K562 (cell line): ENCODE measurements at regions not wholly inside any gene's neighbourhood (a gene's known extent, or its start where the extent isn't known, plus 50 kb on each side); places are given as distances from the start of the nearest gene placed in this dataset.

Experiments used
- ATAC-seq: fragments of 200-7000 bp; cut with Tn5 transposase; 3 replicates; pipeline ENCODE4 v1.9.1; 2020; ENCODE audit warnings: moderate library complexity
- BruUV-seq: library from RNA; stranded (reverse); fragments of 400-500 nt; replicated peaks from 2 replicates; lab custom pipeline; 2021; lab: Mats Ljungman, UMichigan
- CTCF ChIA-PET: fragments of 300-600 bp; formaldehyde crosslinking; extraction: SDS; loops from one replicate; lab custom pipeline; 2021; ENCODE audit warnings: low intra/inter-chr PET ratio; lab: Yijun Ruan, JAX
- POLR2A ChIA-PET: fragments of 300-600, 350-650 bp; sonication (Branson Sonifier 250); formaldehyde crosslinking; extraction: SDS; loops from one replicate; lab custom pipeline; 2021; ENCODE audit warnings: antibody characterized with exemption, inconsistent platforms; lab: Yijun Ruan, JAX
- DNase-seq, 4 experiments: peaks; one replicate each; pipeline versions ENCODE4 v3.0.0 to v3.0.0-alpha.2; 2011 to 2018; ENCODE audit warnings: low spot score in 3 of 4, mixed read lengths in 3 of 4; ENCODE audit errors: extremely low read depth in 1 of 4
- FAIRE-seq: peaks from 2 replicates; lab custom pipeline; 2011; peaks lifted over from hg19 to GRCh38; lab: Jason Lieb, UNC
- H2AFZ ChIP-seq: 2 replicates; pipeline ENCODE4 v1.6.0; 2011; ENCODE audit warnings: low read depth, low read length, control low read depth, inconsistent platforms
- H3K27ac ChIP-seq: fragments of 200-600 bp; 3 replicates; pipeline ENCODE4 v1.8.0; 2011; ENCODE audit warnings: low read depth, mild to moderate bottlenecking, control low read depth, inconsistent platforms, low read length, moderate library complexity, mixed read lengths; ENCODE audit errors: extremely low read depth
- H3K27me3 ChIP-seq, 2 experiments: fragments of 300-600 bp in 1 of 2; 2 replicates in 1 of 2; 3 replicates in 1 of 2; pipeline versions ENCODE4 v1.6.0 to v1.8.0; 2011; ENCODE audit warnings: inconsistent platforms in 2 of 2, low read length in 2 of 2, mild to moderate bottlenecking in 1 of 2, mixed read lengths in 1 of 2, moderate library complexity in 1 of 2; ENCODE audit not compliant: control insufficient read depth in 2 of 2, insufficient read depth in 2 of 2
- H3K36me3 ChIP-seq: fragments of 300-600 bp; 3 replicates; pipeline ENCODE4 v1.8.0; 2011; ENCODE audit warnings: mild to moderate bottlenecking, low read length, inconsistent platforms; ENCODE audit not compliant: control insufficient read depth, insufficient read depth
- H3K4me1 ChIP-seq, 2 experiments: fragments of 200-600 bp in 1 of 2; replicated peaks in 1 of 2; 2 replicates in 1 of 2; 3 replicates in 1 of 2; pipeline versions ENCODE4 v1.5.1 to v1.8.0; 2011; ENCODE audit warnings: inconsistent platforms in 2 of 2, low read length in 2 of 2, mild to moderate bottlenecking in 1 of 2, mixed read lengths in 1 of 2, moderate library complexity in 1 of 2; ENCODE audit not compliant: control insufficient read depth in 2 of 2, insufficient read depth in 2 of 2
- H3K4me2 ChIP-seq: 2 replicates; pipeline ENCODE4 v1.6.1; 2011; ENCODE audit warnings: low read length, control low read depth, inconsistent platforms, mixed read lengths; ENCODE audit not compliant: insufficient read depth
- H3K4me3 ChIP-seq: fragments of 200-600 bp; sonication (generic), shearing (Covaris generic); 2 replicates; pipeline ENCODE4 v1.5.1; 2016; ENCODE audit warnings: control low read depth, inconsistent platforms
- H3K79me2 ChIP-seq: fragments of 200-600 bp; 3 replicates; pipeline ENCODE4 v1.8.0; 2011; ENCODE audit warnings: low read length, inconsistent platforms; ENCODE audit not compliant: control insufficient read depth, insufficient read depth
- H3K9ac ChIP-seq, 2 experiments: 2 replicates each; pipeline versions ENCODE4 v1.6.0 to v1.6.1; 2011; ENCODE audit warnings: low read depth in 2 of 2, low read length in 2 of 2, control low read depth in 1 of 2, inconsistent platforms in 1 of 2, mild to moderate bottlenecking in 1 of 2, mixed read lengths in 1 of 2; ENCODE audit not compliant: insufficient read depth in 1 of 2
- H3K9me1 ChIP-seq: one replicate; pipeline ENCODE4 v1.6.0; 2011; ENCODE audit warnings: inconsistent platforms, mild to moderate bottlenecking, low read length, moderate library complexity; ENCODE audit not compliant: control insufficient read depth, insufficient read depth
- H3K9me3 ChIP-seq: replicated peaks from 2 replicates; pipeline ENCODE4 v1.5.1; 2011; ENCODE audit warnings: low read depth, low read length, inconsistent platforms; ENCODE audit not compliant: control insufficient read depth, insufficient read depth
- H4K20me1 ChIP-seq: replicated peaks from 2 replicates; pipeline ENCODE4 v1.6.1; 2011; ENCODE audit warnings: low read length, inconsistent platforms, mixed read lengths; ENCODE audit not compliant: control insufficient read depth, insufficient read depth
- CBX2 ChIP-seq: fragments of 200-600 bp; sonication (generic); IDR thresholded peaks from one replicate; pipeline ENCODE4 v1.6.1; 2012; ENCODE audit warnings: mild to moderate bottlenecking, low read length, inconsistent platforms; ENCODE audit not compliant: insufficient read depth, poor library complexity, severe bottlenecking
- CC2D1A ChIP-seq: fragments of 450-650 bp; IDR thresholded peaks from 2 replicates; pipeline ENCODE4 v1.6.1; 2017; ENCODE audit warnings: mild to moderate bottlenecking
- GTF2E2 ChIP-seq: fragments of 200-800 bp; sonication (Bioruptor generic); IDR thresholded peaks from 2 replicates; pipeline ENCODE4 v1.6.1; 2016; ENCODE audit warnings: missing genetic modification characterization, missing compliant biosample characterization
- KLF6 ChIP-seq: fragments of 250-450 bp; sonication (Bioruptor Pico); IDR thresholded peaks from 2 replicates; pipeline ENCODE4 v1.4.0; 2020; ENCODE audit warnings: mild to moderate bottlenecking, moderate library complexity, borderline replicate concordance
- MCM5 ChIP-seq: fragments of 450-650 bp; IDR thresholded peaks from 2 replicates; pipeline ENCODE4 v1.6.1; 2016; ENCODE audit warnings: low read depth
- MXI1 ChIP-seq: IDR thresholded peaks from 2 replicates; pipeline ENCODE4 v1.6.1; 2011; ENCODE audit warnings: low read depth, mild to moderate bottlenecking, improper control_type of control experiment, low read length
- MYC ChIP-seq, 2 experiments: fragments of 250-450 bp in 1 of 2; sonication (Bioruptor Pico) in 1 of 2; IDR thresholded peaks; 2 replicates each; pipeline versions ENCODE4 v1.5.1 to v1.6.1; 2012 to 2021; ENCODE audit warnings: low read depth in 2 of 2, borderline replicate concordance in 1 of 2, improper control_type of control experiment in 1 of 2, low read length in 1 of 2, mild to moderate bottlenecking in 1 of 2, moderate library complexity in 1 of 2
- SFPQ ChIP-seq: fragments of 200-400 bp; formaldehyde crosslinking; IDR thresholded peaks from 2 replicates; pipeline ENCODE4 v1.6.1; 2017; ENCODE audit warnings: mild to moderate bottlenecking, low read depth, low read length, moderate library complexity
- TCF3 ChIP-seq: sonication (generic); formaldehyde crosslinking; IDR thresholded peaks from 2 replicates; pipeline ENCODE4 v1.4.0; 2020; ENCODE audit warnings: mild to moderate bottlenecking, missing genetic modification reagents
- ZBTB5 ChIP-seq: fragments of 450-650 bp; IDR thresholded peaks from 2 replicates; pipeline ENCODE4 v1.6.1; 2017; ENCODE audit warnings: antibody characterized with exemption
- ZNF174 ChIP-seq: fragments of 250-450 bp; sonication (Bioruptor Pico); IDR thresholded peaks from 2 replicates; pipeline ENCODE4 v1.4.0; 2020; ENCODE audit warnings: mild to moderate bottlenecking
- ZNF445 ChIP-seq: fragments of 250-450 bp; sonication (Bioruptor Pico); IDR thresholded peaks from 2 replicates; pipeline ENCODE4 v1.4.0; 2020; ENCODE audit warnings: low read depth, mild to moderate bottlenecking, moderate library complexity
- WGBS: fragments of 100-300 bp; shearing (Covaris generic); methylation state at CpG from one replicate; pipeline ENCODE4 v1.1.6; 2016; ENCODE audit warnings: low coverage, mixed read lengths; ENCODE audit not compliant: insufficient coverage; ENCODE audit errors: missing lambda C conversion rate; 5-methylcytosine and 5-hydroxymethylcytosine counted together
- in situ Hi-C: fragments of 300-500 bp; cut with MboI; formaldehyde crosslinking; loops from 4 replicates; pipeline ENCODE4 v1.15.0; 2018; ENCODE audit warnings: inconsistent platforms, mixed read lengths
- intact Hi-C: fragments of 100-400 bp; cut with micrococcal nuclease; formaldehyde crosslinking; loops from 2 replicates; pipeline ENCODE4 v1.14.2; 2022
- TF ChIP-seq, protein P1 (sequence below): fragments of 250-450 bp; sonication (Bioruptor Pico); IDR thresholded peaks from 2 replicates; pipeline ENCODE4 v1.8.0; 2021; ENCODE audit warnings: moderate library complexity, mild to moderate bottlenecking, inconsistent platforms

DNA sequence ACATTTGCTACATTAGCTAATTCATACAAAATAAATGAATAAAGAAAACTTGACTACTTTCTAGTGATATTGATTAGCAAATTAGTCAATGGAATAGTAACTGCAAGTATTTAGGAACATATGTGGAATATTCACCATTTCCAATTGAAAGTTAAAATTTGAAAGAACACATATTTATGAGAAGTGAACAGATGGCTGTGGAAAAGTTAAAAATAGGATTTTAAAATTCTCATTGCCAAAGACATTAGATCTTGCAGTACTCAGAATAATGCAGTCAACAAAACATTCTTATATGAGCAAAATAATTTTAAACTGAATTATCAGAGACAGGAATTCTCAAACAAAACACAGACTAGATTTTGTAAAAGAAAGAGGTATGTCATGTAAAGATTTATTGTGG lies 613.9 kb upstream of the NOVA1 start:
- no peak overlapping the region for H3K27ac ChIP-seq
- H3K27me3 ChIP-seq = no peaks in the 10 kb centered on the region
- TF ChIP-seq SFPQ = no peak
- H3K4me1 ChIP-seq = no peaks in the 10 kb centered on the region
- in situ Hi-C loops = no loop called here
- POLR2A ChIA-PET = no interaction called here
- no peaks in the 10 kb centered on the region for H3K79me2 ChIP-seq
- no peak for FAIRE-seq
- no peaks in the 10 kb centered on the region for H3K36me3 ChIP-seq
- ATAC-seq = no peak
- no peak overlapping the region for H2AFZ ChIP-seq
- no peaks in the 10 kb centered on the region for H4K20me1 ChIP-seq
- no peak overlapping the region for H3K4me3 ChIP-seq
- intact Hi-C loops = no loop called here
- CTCF ChIA-PET = no interaction called here
- no peak for DNase-seq
- BruUV-seq = no TSS peak
- no peak overlapping the region for H3K9ac ChIP-seq
- no peaks in the 10 kb centered on the region for H3K9me3 ChIP-seq
- no peaks in the 10 kb centered on the region for H3K9me1 ChIP-seq
- H3K4me2 ChIP-seq = no peak overlapping the region

GRCh38 chr14:27222671-27223070 lies 624.8 kb upstream of the NOVA1 start:
- ChIA-PET POLR2A (no interaction called here), CTCF (no interaction called here)
- 0% methylated on average over 2 of the region's 2 CpGs for WGBS
- Histone ChIP-seq H3K4me1 (no peaks in the 10 kb centered on the region), H3K9me1 (no peaks in the 10 kb centered on the region), H3K4me2 (no peak overlapping the region), H3K27ac (no peak overlapping the region), H3K9ac (no peak overlapping the region), H3K9me3 (no peaks in the 10 kb centered on the region), H3K36me3 (no peaks in the 10 kb centered on the region), H3K4me3 (no peak overlapping the region), H3K79me2 (no peaks in the 10 kb centered on the region), H4K20me1 (no peaks in the 10 kb centered on the region), H3K27me3 (no peaks in the 10 kb centered on the region), H2AFZ (no peak overlapping the region)
- FAIRE-seq = no peak
- BruUV-seq = no TSS peak
- in situ Hi-C loops (no loop called here), intact Hi-C loops (no loop called here)
- no peak for ATAC-seq
- DNase-seq = no peak
- TF ChIP-seq MYC (IDR thresholded peaks at IDR 0.05; ENCODE audit: low read depth, low read length) (no peak), MYC (CRISPR knock-in tag; IDR thresholded peaks at IDR 0.05; ENCODE audit: borderline replicate concordance, low read depth) (no peak), GTF2E2 (no peak), MXI1 (no peak), CC2D1A (no peak), TCF3 (CRISPR knock-in tag) (no peak), CBX2 (no peak), ZNF445 (CRISPR knock-in tag) (no peak), KLF6 (no peak), MCM5 (no peak), ZBTB5 (no peak), ZNF174 (no peak)
- TF ChIP-seq, protein P1, sequence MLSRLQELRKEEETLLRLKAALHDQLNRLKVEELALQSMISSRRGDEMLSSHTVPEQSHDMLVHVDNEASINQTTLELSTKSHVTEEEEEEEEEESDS (CRISPR knock-in tag) = no peak
